GM12872 (cell line): ENCODE measurements at regions not wholly inside any gene's neighbourhood (a gene's known extent, or its start where the extent isn't known, plus 50 kb on each side); places are given as distances from the start of the nearest gene placed in this dataset.
A peak's percentile ranks its signal among the peaks of the same experiment; 100 is the strongest.

Source experiments
- CTCF ChIP-seq: IDR thresholded peaks from 3 replicates; pipeline ENCODE4 v1.5.1; 2011; ENCODE audit warnings: low read depth, mild to moderate bottlenecking, low read length, moderate library complexity; ENCODE audit not compliant: insufficient read depth

- TF ChIP-seq CTCF, result no peak
Observed at GRCh38 chr12:98222135-98222534, 293.3 kb upstream of the TMPO start.

GRCh38 chr12:98224584-98225221, 290.7 kb upstream of the TMPO start:
- no peak for TF ChIP-seq CTCF

- peak; percentile 48; the same call in 2 of the 3 replicates for TF ChIP-seq CTCF
Observed at GRCh38 chr12:98227162-98227561, 288.2 kb upstream of the TMPO start.

GRCh38 chr12:98228683-98229539, 286.5 kb upstream of the TMPO start:
- no peak for TF ChIP-seq CTCF

GRCh38 chr12:98229540-98229924, 285.9 kb upstream of the TMPO start:
- no peak for TF ChIP-seq CTCF

GRCh38 chr12:98232753-98233390, 282.5 kb upstream of the TMPO start:
- no peak for TF ChIP-seq CTCF

GRCh38 chr12:98235301-98235700, 280.1 kb upstream of the TMPO start:
- no peak for TF ChIP-seq CTCF
